ENCODE measurements at regions not wholly inside any gene's neighbourhood (a gene's known extent, or its start where the extent isn't known, plus 50 kb on each side); places are given as distances from the start of the nearest gene placed in this dataset.

DNA sequence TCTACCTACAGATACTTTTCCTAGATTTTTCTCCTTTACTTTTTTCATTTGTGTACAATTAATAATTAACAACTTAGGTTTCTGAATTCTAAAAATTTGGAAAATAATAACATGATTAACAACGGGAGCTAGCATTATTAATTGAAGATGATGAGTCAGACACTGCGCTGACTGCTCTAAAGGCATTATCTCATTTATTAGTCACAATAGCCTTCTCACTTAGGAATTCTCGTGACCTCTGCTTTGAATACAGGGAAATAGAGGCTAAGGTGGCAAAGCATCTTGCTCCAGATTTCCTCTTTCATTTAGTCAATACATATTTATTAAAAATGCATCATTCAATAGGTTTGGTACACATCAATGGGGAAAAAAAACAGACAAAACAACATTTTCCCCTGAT lies 441.3 kb downstream of the PCDH18 start:
- Histone ChIP-seq H3K27me3 (ENCODE audit: control insufficient read depth in 1 of 2, insufficient read depth in 1 of 2, low read length in 2 of 2) (no peaks in the 10 kb centered on the region), H2AFZ (ENCODE audit: low read depth, low read length) (no peak overlapping the region), H3K4ac (ENCODE audit: low read depth in 1 of 2, low read length in 2 of 2) (no peak overlapping the region), H2AK5ac (ENCODE audit: low read length, severe bottlenecking) (no peak overlapping the region), H3K27ac (ENCODE audit: low read length, poor library complexity, severe bottlenecking) (no peak overlapping the region), H3K4me1 (ENCODE audit: control insufficient read depth, insufficient read depth, low read depth, low read length) (no peaks in the 10 kb centered on the region), H2BK12ac (ENCODE audit: low read length in 2 of 2) (no peak overlapping the region), H3K79me1 (replicated peaks; ENCODE audit: low read length, poor library complexity, severe bottlenecking) (no peaks in the 10 kb centered on the region), H3K9me3 (ENCODE audit: control insufficient read depth, low read length) (no peaks in the 10 kb centered on the region), H2BK15ac (ENCODE audit: low read depth, poor library complexity, severe bottlenecking) (no peak overlapping the region), H3K9ac (ENCODE audit: low read length) (no peak overlapping the region), H3K14ac (ENCODE audit: low read length in 2 of 2) (no peak overlapping the region), H3K18ac (ENCODE audit: low read depth in 1 of 2, low read length in 2 of 2) (no peak overlapping the region), H4K8ac (ENCODE audit: low read length) (no peak overlapping the region), H4K91ac (ENCODE audit: low read length) (no peak overlapping the region), H3K23ac (ENCODE audit: low read length in 2 of 2) (no peak overlapping the region), H3K4me3 (ENCODE audit: insufficient read depth in 1 of 2, low read depth in 1 of 2, low read length in 2 of 2) (no peak overlapping the region), H2BK5ac (ENCODE audit: low read depth, low read length, poor library complexity, severe bottlenecking) (no peak overlapping the region), H2BK120ac (ENCODE audit: low read depth, low read length) (no peak overlapping the region), H3K4me2 (ENCODE audit: low read length, poor library complexity, severe bottlenecking) (no peak overlapping the region), H3K36me3 (ENCODE audit: control insufficient read depth in 1 of 2, insufficient read depth in 2 of 2, low read depth in 1 of 2, low read length in 2 of 2) (peaks cover 0 to 17% of the 10 kb centered on the region in 2 experiments)
- 67% methylated on average over 2 of the region's 3 CpGs for WGBS
- DNase-seq, result no peak

DNA sequence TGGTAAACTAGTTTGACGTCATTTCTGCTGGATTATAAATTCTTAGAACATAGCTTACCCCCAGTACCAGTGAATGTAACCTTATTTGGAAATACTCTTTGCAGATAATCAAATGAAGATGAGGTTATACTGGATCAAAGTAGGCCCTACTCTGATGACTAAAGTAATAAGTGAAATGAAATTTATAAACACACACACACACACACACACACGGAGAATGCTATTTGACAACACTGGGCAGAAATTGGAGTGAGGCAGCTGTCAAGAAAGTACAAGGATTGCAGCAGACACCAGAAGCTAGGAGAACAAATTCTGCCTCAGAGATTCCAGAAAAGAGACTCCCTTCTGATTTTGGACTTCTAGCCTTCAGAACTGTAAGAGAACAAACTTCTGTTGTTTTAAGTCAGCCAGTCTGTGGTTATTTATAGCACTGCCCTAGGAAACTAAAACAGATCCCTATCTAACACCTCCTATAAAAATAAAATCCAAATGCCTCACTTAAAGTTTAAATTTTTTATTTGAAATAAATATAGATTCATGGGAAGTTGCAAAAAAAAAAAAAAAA lies 448.6 kb downstream of the PCDH18 start:
- Histone ChIP-seq H3K36me3 (ENCODE audit: control insufficient read depth in 1 of 2, insufficient read depth in 2 of 2, low read depth in 1 of 2, low read length in 2 of 2) (peaks cover 0 to 16% of the 10 kb centered on the region in 2 experiments), H3K4me1 (ENCODE audit: control insufficient read depth, insufficient read depth, low read depth, low read length) (no peaks in the 10 kb centered on the region), H2BK15ac (ENCODE audit: low read depth, poor library complexity, severe bottlenecking) (no peak overlapping the region), H4K8ac (ENCODE audit: low read length) (no peak overlapping the region), H4K91ac (ENCODE audit: low read length) (no peak overlapping the region), H3K18ac (ENCODE audit: low read depth in 1 of 2, low read length in 2 of 2) (no peak overlapping the region), H3K79me1 (replicated peaks; ENCODE audit: low read length, poor library complexity, severe bottlenecking) (no peaks in the 10 kb centered on the region), H3K9me3 (ENCODE audit: control insufficient read depth, low read length) (no peaks in the 10 kb centered on the region), H3K23ac (ENCODE audit: low read length in 2 of 2) (no peak overlapping the region), H3K9ac (ENCODE audit: low read length) (no peak overlapping the region), H2AK5ac (ENCODE audit: low read length, severe bottlenecking) (no peak overlapping the region), H2BK5ac (ENCODE audit: low read depth, low read length, poor library complexity, severe bottlenecking) (no peak overlapping the region), H3K14ac (ENCODE audit: low read length in 2 of 2) (no peak overlapping the region), H3K4me2 (ENCODE audit: low read length, poor library complexity, severe bottlenecking) (no peak overlapping the region), H2AFZ (ENCODE audit: low read depth, low read length) (no peak overlapping the region), H3K4me3 (ENCODE audit: insufficient read depth in 1 of 2, low read depth in 1 of 2, low read length in 2 of 2) (no peak overlapping the region), H2BK12ac (ENCODE audit: low read length in 2 of 2) (no peak overlapping the region), H3K27ac (ENCODE audit: low read length, poor library complexity, severe bottlenecking) (no peak overlapping the region), H2BK120ac (ENCODE audit: low read depth, low read length) (no peak overlapping the region), H3K4ac (ENCODE audit: low read depth in 1 of 2, low read length in 2 of 2) (no peak overlapping the region), H3K27me3 (ENCODE audit: control insufficient read depth in 1 of 2, insufficient read depth in 1 of 2, low read length in 2 of 2) (no peaks in the 10 kb centered on the region)
- WGBS, result 63% methylated on average over 1 of the region's 2 CpGs
- DNase-seq, result peak; percentile 6

DNA sequence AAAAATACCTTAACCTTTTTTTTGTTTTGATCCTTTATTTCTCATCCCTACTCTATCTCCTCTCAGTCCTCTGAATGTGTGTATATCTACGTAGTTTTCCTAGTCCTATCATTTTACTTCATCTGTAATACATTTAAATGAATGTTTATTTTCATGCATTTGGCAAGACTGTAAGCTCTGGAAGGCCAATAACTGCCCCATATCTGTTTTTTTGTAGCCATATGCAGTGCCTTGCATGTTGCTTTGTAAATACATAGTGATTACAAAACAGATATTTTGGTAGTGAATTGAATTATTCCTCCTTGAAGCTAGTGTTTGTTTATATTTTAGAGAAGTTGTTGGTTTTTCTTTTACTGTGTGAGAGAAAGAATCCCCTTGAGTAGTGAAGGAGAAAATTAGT lies 450.2 kb downstream of the PCDH18 start:
- Histone ChIP-seq H3K4me2 (ENCODE audit: low read length, poor library complexity, severe bottlenecking) (no peak overlapping the region), H3K14ac (ENCODE audit: low read length in 2 of 2) (no peak overlapping the region)
- DNase-seq, result no peak

DNA sequence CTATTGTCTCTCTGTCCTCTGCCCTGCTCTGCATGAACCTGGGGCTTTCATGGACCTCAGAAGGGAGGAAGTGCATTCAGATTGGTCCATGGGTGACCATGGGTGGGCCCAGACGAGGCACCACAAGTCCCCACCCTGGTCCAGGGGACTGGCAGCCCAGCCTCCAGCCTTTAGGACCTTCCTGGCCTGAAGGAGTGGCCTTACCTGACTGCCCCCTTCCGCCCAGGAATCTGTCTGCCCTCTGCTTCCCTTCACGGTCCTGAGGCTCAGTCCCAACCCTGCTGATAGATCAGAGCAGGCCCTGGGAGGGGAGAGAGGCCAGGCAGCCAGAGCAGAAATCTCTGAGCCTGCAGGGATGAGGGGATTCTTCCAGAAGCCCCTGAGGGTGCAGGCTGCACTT lies 455.4 kb downstream of the PCDH18 start:
- WGBS, result 80% methylated on average over 3 of the region's 3 CpGs
- no peak overlapping the region for H2AFZ ChIP-seq (ENCODE audit: low read depth, low read length)
- no peak overlapping the region for H3K18ac ChIP-seq (ENCODE audit: low read depth in 1 of 2, low read length in 2 of 2)
- H3K36me3 ChIP-seq (ENCODE audit: control insufficient read depth in 1 of 2, insufficient read depth in 2 of 2, low read depth in 1 of 2, low read length in 2 of 2), result peaks cover 0 to 14% of the 10 kb centered on the region in 2 experiments
- no peak overlapping the region for H2BK5ac ChIP-seq (ENCODE audit: low read depth, low read length, poor library complexity, severe bottlenecking)
- H3K27ac ChIP-seq (ENCODE audit: low read length, poor library complexity, severe bottlenecking), result no peak overlapping the region
- H2BK12ac ChIP-seq (ENCODE audit: low read length in 2 of 2), result no peak overlapping the region
- no peaks in the 10 kb centered on the region for H3K27me3 ChIP-seq (ENCODE audit: control insufficient read depth in 1 of 2, insufficient read depth in 1 of 2, low read length in 2 of 2)
- no peak overlapping the region for H3K9ac ChIP-seq (ENCODE audit: low read length)
- H2AK5ac ChIP-seq (ENCODE audit: low read length, severe bottlenecking), result no peak overlapping the region
- no peak for DNase-seq
- no peak overlapping the region for H4K8ac ChIP-seq (ENCODE audit: low read length)
- H3K23ac ChIP-seq (ENCODE audit: low read length in 2 of 2), result no peak overlapping the region
- H3K4me2 ChIP-seq (ENCODE audit: low read length, poor library complexity, severe bottlenecking), result no peak overlapping the region
- H4K91ac ChIP-seq (ENCODE audit: low read length), result no peak overlapping the region
- H3K4me3 ChIP-seq (ENCODE audit: insufficient read depth in 1 of 2, low read depth in 1 of 2, low read length in 2 of 2), result no peak overlapping the region
- H2BK15ac ChIP-seq (ENCODE audit: low read depth, poor library complexity, severe bottlenecking), result no peak overlapping the region
- peak overlapping the region in 1 of 2 experiments; percentile 35 for H3K14ac ChIP-seq (ENCODE audit: low read length in 2 of 2)
- no peaks in the 10 kb centered on the region for H3K4me1 ChIP-seq (ENCODE audit: control insufficient read depth, insufficient read depth, low read depth, low read length)
- no peak overlapping the region for H2BK120ac ChIP-seq (ENCODE audit: low read depth, low read length)
- no peak overlapping the region for H3K4ac ChIP-seq (ENCODE audit: low read depth in 1 of 2, low read length in 2 of 2)
- peaks cover 17% of the 10 kb centered on the region for H3K9me3 ChIP-seq (ENCODE audit: control insufficient read depth, low read length)
- no peaks in the 10 kb centered on the region for H3K79me1 ChIP-seq (replicated peaks; ENCODE audit: low read length, poor library complexity, severe bottlenecking)

More for the DNA sequence above, 450.2 kb downstream of the PCDH18 start:
- no peaks in the 10 kb centered on the region for H3K27me3 ChIP-seq (ENCODE audit: control insufficient read depth in 1 of 2, insufficient read depth in 1 of 2, low read length in 2 of 2)
- no peaks in the 10 kb centered on the region for H3K79me1 ChIP-seq (replicated peaks; ENCODE audit: low read length, poor library complexity, severe bottlenecking)
- H3K9me3 ChIP-seq (ENCODE audit: control insufficient read depth, low read length), result no peaks in the 10 kb centered on the region
- H3K36me3 ChIP-seq (ENCODE audit: control insufficient read depth in 1 of 2, insufficient read depth in 2 of 2, low read depth in 1 of 2, low read length in 2 of 2), result peaks cover 0 to 6% of the 10 kb centered on the region in 2 experiments
- H2BK12ac ChIP-seq (ENCODE audit: low read length in 2 of 2), result no peak overlapping the region
- no peak overlapping the region for H2AFZ ChIP-seq (ENCODE audit: low read depth, low read length)
- H4K91ac ChIP-seq (ENCODE audit: low read length), result no peak overlapping the region
- WGBS, result no CpG with 5 or more reads among the region's 1 CpG
- H3K9ac ChIP-seq (ENCODE audit: low read length), result no peak overlapping the region
- H2BK120ac ChIP-seq (ENCODE audit: low read depth, low read length), result no peak overlapping the region
- no peaks in the 10 kb centered on the region for H3K4me1 ChIP-seq (ENCODE audit: control insufficient read depth, insufficient read depth, low read depth, low read length)
- H3K4ac ChIP-seq (ENCODE audit: low read depth in 1 of 2, low read length in 2 of 2), result no peak overlapping the region
- no peak overlapping the region for H2BK5ac ChIP-seq (ENCODE audit: low read depth, low read length, poor library complexity, severe bottlenecking)
- H2BK15ac ChIP-seq (ENCODE audit: low read depth, poor library complexity, severe bottlenecking), result no peak overlapping the region
- no peak overlapping the region for H3K23ac ChIP-seq (ENCODE audit: low read length in 2 of 2)
- no peak overlapping the region for H3K18ac ChIP-seq (ENCODE audit: low read depth in 1 of 2, low read length in 2 of 2)
- no peak overlapping the region for H3K4me3 ChIP-seq (ENCODE audit: insufficient read depth in 1 of 2, low read depth in 1 of 2, low read length in 2 of 2)
- H3K27ac ChIP-seq (ENCODE audit: low read length, poor library complexity, severe bottlenecking), result no peak overlapping the region
- no peak overlapping the region for H2AK5ac ChIP-seq (ENCODE audit: low read length, severe bottlenecking)
- no peak overlapping the region for H4K8ac ChIP-seq (ENCODE audit: low read length)
